SK-N-SH treated with all-trans-retinoic acid at 6 μM for 48 hours (cell line): ENCODE measurements at regions not wholly inside any gene's neighbourhood (a gene's known extent, or its start where the extent isn't known, plus 50 kb on each side); places are given as distances from the start of the nearest gene placed in this dataset.

Experiments used
- ATAC-seq: fragments of 200-7000 bp; cut with Tn5 transposase; 3 replicates; pipeline ENCODE4 v1.9.1; 2020; ENCODE audit warnings: mild to moderate bottlenecking, moderate library complexity
- ARNTL ChIP-seq: fragments of 450-650 bp; formaldehyde crosslinking; IDR thresholded peaks from 2 replicates; pipeline ENCODE4 v1.5.0; 2020; ENCODE audit warnings: low read depth, mild to moderate bottlenecking, moderate library complexity, borderline replicate concordance
- BACH2 ChIP-seq: fragments of 250-450 bp; sonication (Bioruptor Pico); IDR thresholded peaks from 2 replicates; pipeline ENCODE4 v1.9.0; 2021; ENCODE audit warnings: mild to moderate bottlenecking, borderline replicate concordance
- CREB5 ChIP-seq: fragments of 250-450 bp; sonication (Bioruptor Pico); IDR thresholded peaks from 2 replicates; pipeline ENCODE4 v1.5.1; 2020; ENCODE audit warnings: low read depth, mild to moderate bottlenecking, moderate library complexity
- CSRNP3 ChIP-seq: fragments of 250-450 bp; sonication (Bioruptor Pico); IDR thresholded peaks from 2 replicates; pipeline ENCODE4 v1.5.1; 2021; ENCODE audit warnings: mild to moderate bottlenecking, moderate library complexity
- ESRRG ChIP-seq: fragments of 250-450 bp; sonication (Bioruptor Pico); IDR thresholded peaks from 2 replicates; pipeline ENCODE4 v1.6.1; 2021; ENCODE audit warnings: mild to moderate bottlenecking
- ISL1 ChIP-seq: fragments of 250-450 bp; sonication (Bioruptor Pico); IDR thresholded peaks from 2 replicates; pipeline ENCODE4 v2.1.2; 2022; ENCODE audit warnings: mild to moderate bottlenecking, moderate library complexity
- PATZ1 ChIP-seq: fragments of 250-450 bp; sonication (Bioruptor Pico); IDR thresholded peaks from 2 replicates; pipeline ENCODE4 v1.8.0; 2020; ENCODE audit warnings: mild to moderate bottlenecking, moderate library complexity, borderline replicate concordance
- POU6F1 ChIP-seq: fragments of 250-450 bp; sonication (Bioruptor Pico); IDR thresholded peaks from 2 replicates; pipeline ENCODE4 v1.8.0; 2021; ENCODE audit warnings: low read depth, mild to moderate bottlenecking, moderate library complexity, borderline replicate concordance
- PPARA ChIP-seq: fragments of 250-450 bp; sonication (Bioruptor Pico); IDR thresholded peaks from 2 replicates; pipeline ENCODE4 v1.5.0; 2020; ENCODE audit warnings: mild to moderate bottlenecking, borderline replicate concordance
- RARB ChIP-seq: fragments of 250-450 bp; sonication (Bioruptor Pico); IDR thresholded peaks from 2 replicates; pipeline ENCODE4 v1.8.0; 2021; ENCODE audit warnings: mild to moderate bottlenecking, moderate library complexity
- SNAI2 ChIP-seq: fragments of 250-450 bp; sonication (Bioruptor Pico); IDR thresholded peaks from 2 replicates; pipeline ENCODE4 v1.5.0; 2020; ENCODE audit warnings: mild to moderate bottlenecking, moderate library complexity
- TOX ChIP-seq: fragments of 250-450 bp; sonication (Bioruptor Pico); IDR thresholded peaks from 2 replicates; pipeline ENCODE4 v1.8.0; 2021; ENCODE audit warnings: mild to moderate bottlenecking, moderate library complexity, borderline replicate concordance
- TSHZ2 ChIP-seq: fragments of 250-450 bp; sonication (Bioruptor Pico); IDR thresholded peaks from 2 replicates; pipeline ENCODE4 v1.5.0; 2020; ENCODE audit warnings: mild to moderate bottlenecking, moderate library complexity
- ZFP3 ChIP-seq: fragments of 250-450 bp; sonication (Bioruptor Pico); IDR thresholded peaks from 2 replicates; pipeline ENCODE4 v1.5.0; 2020; ENCODE audit warnings: mild to moderate bottlenecking, moderate library complexity
- ZFP30 ChIP-seq: fragments of 450-650 bp; formaldehyde crosslinking; IDR thresholded peaks from 2 replicates; pipeline ENCODE4 v1.5.0; 2022; ENCODE audit warnings: mild to moderate bottlenecking, moderate library complexity
- ZNF565 ChIP-seq: fragments of 450-650 bp; formaldehyde crosslinking; conservative IDR thresholded peaks from 2 replicates; pipeline ENCODE4 v1.5.0; 2020; ENCODE audit warnings: low read depth, mild to moderate bottlenecking, moderate library complexity
- ZNF70 ChIP-seq: fragments of 450-650 bp; formaldehyde crosslinking; IDR thresholded peaks from 2 replicates; pipeline ENCODE4 v1.5.0; 2020; ENCODE audit warnings: mild to moderate bottlenecking, moderate library complexity

- ATAC-seq = no peak
- no peak for TF ChIP-seq SNAI2 (CRISPR knock-in tag)
- no peak for TF ChIP-seq CSRNP3
- TF ChIP-seq ISL1 (CRISPR knock-in tag) = no peak
- TF ChIP-seq POU6F1 = no peak
- no peak for TF ChIP-seq RARB (CRISPR knock-in tag)
These were observed 374.9 kb upstream of the IRX1 start for GRCh38 chr5:3220638-3221288.

GRCh38 chr5:3220201-3220600 is 375.4 kb upstream of the IRX1 start:
- ATAC-seq = no peak
- no peak for TF ChIP-seq TOX (CRISPR knock-in tag)
- TF ChIP-seq ARNTL (CRISPR knock-in tag) = no peak
- TF ChIP-seq ZNF70 (CRISPR knock-in tag) = no peak
- no peak for TF ChIP-seq ZFP3
- no peak for TF ChIP-seq PATZ1 (CRISPR knock-in tag)
- no peak for TF ChIP-seq BACH2 (CRISPR knock-in tag)
- TF ChIP-seq PPARA = no peak
- TF ChIP-seq ZFP30 = no peak
- TF ChIP-seq CREB5 (CRISPR knock-in tag) = no peak
- TF ChIP-seq ISL1 (CRISPR knock-in tag) = no peak
- TF ChIP-seq ZNF565 (CRISPR knock-in tag) = no peak
- no peak for TF ChIP-seq CSRNP3
- TF ChIP-seq POU6F1 = no peak
- TF ChIP-seq TSHZ2 (CRISPR knock-in tag) = no peak
- no peak for TF ChIP-seq ESRRG
